ENCODE measurements at regions not wholly inside any gene's neighbourhood (a gene's known extent, or its start where the extent isn't known, plus 50 kb on each side); places are given as distances from the start of the nearest gene placed in this dataset.

DNA sequence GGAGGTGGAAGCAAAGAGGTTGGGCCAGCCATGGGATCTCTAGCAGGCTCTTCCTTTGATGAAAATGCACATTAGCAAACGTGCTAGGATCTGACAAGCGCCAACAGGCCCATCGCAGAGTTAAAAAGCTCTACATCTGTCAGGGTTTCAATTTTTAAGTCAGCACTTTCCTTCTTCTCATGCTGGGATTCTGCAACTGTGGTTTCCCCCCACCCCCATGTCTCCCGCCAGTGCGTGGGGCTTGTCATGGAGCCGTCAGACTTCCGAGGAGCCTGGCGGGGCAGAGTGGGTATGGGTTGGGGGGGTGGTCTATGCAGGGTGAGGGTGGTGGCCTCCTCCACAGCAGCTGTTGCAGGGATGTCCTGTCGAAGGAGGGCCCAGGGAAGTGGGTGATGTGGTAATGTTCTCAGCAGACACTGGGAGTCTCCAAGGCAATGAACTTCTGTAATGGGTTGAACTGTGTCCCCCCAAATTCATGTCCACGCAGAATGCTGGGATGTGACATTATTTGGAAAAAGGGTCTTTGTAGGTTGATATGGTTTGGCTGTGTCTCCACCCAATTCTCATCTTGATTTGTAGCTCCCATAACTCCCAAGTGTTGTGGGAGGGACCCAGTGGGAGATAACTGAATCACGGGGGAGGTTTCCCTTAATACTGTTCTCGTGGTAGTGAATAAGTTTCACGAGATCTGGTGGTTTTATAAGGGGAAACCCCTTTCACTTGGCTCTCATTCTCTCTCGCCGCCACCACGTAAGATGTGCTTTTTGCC lies 115.2 kb upstream of the MAP1LC3B2 start:
- Histone ChIP-seq H2AK5ac (ENCODE audit: insufficient read length, low read length) (no peak overlapping the region), H3K79me1 (ENCODE audit: insufficient read depth, low read depth, low read length, poor library complexity, severe bottlenecking) (no peaks in the 10 kb centered on the region), H3K9me3 (ENCODE audit: control insufficient read depth, low read depth, low read length) (no peaks in the 10 kb centered on the region), H2BK15ac (ENCODE audit: low read depth, low read length) (no peak overlapping the region), H3K14ac (ENCODE audit: insufficient read depth, low read length) (no peak overlapping the region), H3K23ac (ENCODE audit: insufficient read length, low read depth, low read length) (no peak overlapping the region), H3K23me2 (ENCODE audit: insufficient read length, low read depth, low read length, poor library complexity, severe bottlenecking) (no peaks in the 10 kb centered on the region), H3K4me1 (ENCODE audit: insufficient read depth, low read length) (no peaks in the 10 kb centered on the region), H3K79me2 (ENCODE audit: insufficient read depth, low read length) (no peaks in the 10 kb centered on the region), H3T11ph (ENCODE audit: low read length) (no peak overlapping the region), H3K56ac (ENCODE audit: insufficient read length, low read depth, low read length) (no peak overlapping the region), H2BK12ac (ENCODE audit: insufficient read length, low read depth, low read length) (no peak overlapping the region), H3K27me3 (ENCODE audit: insufficient read depth, low read length) (no peaks in the 10 kb centered on the region), H4K91ac (ENCODE audit: insufficient read length, low read depth, low read length) (no peak overlapping the region), H4K20me1 (ENCODE audit: control insufficient read depth, insufficient read depth, insufficient read length) (no peaks in the 10 kb centered on the region), H2BK120ac (ENCODE audit: low read depth, low read length, poor library complexity, severe bottlenecking) (no peak overlapping the region), H3K4ac (ENCODE audit: low read depth, low read length) (no peak overlapping the region), H4K5ac (ENCODE audit: insufficient read length, low read depth, low read length) (no peak overlapping the region), H3K27ac (ENCODE audit: insufficient read length, low read depth, low read length) (no peak overlapping the region), H4K8ac (replicated peaks; ENCODE audit: insufficient read length, low read depth, low read length) (no peak overlapping the region), H3K9ac (ENCODE audit: extremely low read depth, insufficient read length, low read length) (no peak overlapping the region), H3K4me2 (ENCODE audit: insufficient read depth, insufficient read length, low read length) (no peak overlapping the region), H3K18ac (ENCODE audit: insufficient read length, low read depth, low read length) (no peak overlapping the region), H2AFZ (ENCODE audit: low read length) (no peak overlapping the region), H2BK5ac (ENCODE audit: insufficient read length, low read length) (no peak overlapping the region), H2BK20ac (ENCODE audit: low read depth, low read length, poor library complexity, severe bottlenecking) (no peak overlapping the region)
- no peak overlapping the region for H3K4me3 Mint-ChIP-seq
- TF ChIP-seq, protein P1, sequence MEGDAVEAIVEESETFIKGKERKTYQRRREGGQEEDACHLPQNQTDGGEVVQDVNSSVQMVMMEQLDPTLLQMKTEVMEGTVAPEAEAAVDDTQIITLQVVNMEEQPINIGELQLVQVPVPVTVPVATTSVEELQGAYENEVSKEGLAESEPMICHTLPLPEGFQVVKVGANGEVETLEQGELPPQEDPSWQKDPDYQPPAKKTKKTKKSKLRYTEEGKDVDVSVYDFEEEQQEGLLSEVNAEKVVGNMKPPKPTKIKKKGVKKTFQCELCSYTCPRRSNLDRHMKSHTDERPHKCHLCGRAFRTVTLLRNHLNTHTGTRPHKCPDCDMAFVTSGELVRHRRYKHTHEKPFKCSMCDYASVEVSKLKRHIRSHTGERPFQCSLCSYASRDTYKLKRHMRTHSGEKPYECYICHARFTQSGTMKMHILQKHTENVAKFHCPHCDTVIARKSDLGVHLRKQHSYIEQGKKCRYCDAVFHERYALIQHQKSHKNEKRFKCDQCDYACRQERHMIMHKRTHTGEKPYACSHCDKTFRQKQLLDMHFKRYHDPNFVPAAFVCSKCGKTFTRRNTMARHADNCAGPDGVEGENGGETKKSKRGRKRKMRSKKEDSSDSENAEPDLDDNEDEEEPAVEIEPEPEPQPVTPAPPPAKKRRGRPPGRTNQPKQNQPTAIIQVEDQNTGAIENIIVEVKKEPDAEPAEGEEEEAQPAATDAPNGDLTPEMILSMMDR (conservative IDR thresholded peaks at IDR 0.05): no peak
- WGBS (ENCODE audit: extremely low coverage, insufficient read length, low lambda C conversion rate): no CpG with 5 or more reads among the region's 16 CpGs
- H3K27me3 Mint-ChIP-seq (ENCODE audit: low read depth): no peaks in the 10 kb centered on the region; the same call in 1 of the 2 replicates
- H3K36me3 Mint-ChIP-seq (ENCODE audit: insufficient read depth in 1 of 3, low read depth in 3 of 3): no peaks in the 10 kb centered on the region
- H3K4me1 Mint-ChIP-seq: peaks cover 10 to 20% of the 10 kb centered on the region in 2 experiments
- peak overlapping the region in 2 of 3 experiments; percentile 20 to 49; a peak in 1 of 7 replicates for H3K27ac Mint-ChIP-seq
- no peak for DNase-seq
- no peaks in the 10 kb centered on the region for H3K9me3 Mint-ChIP-seq
